ENCODE measurements at regions not wholly inside any gene's neighbourhood (a gene's known extent, or its start where the extent isn't known, plus 50 kb on each side); places are given as distances from the start of the nearest gene placed in this dataset.

DNA sequence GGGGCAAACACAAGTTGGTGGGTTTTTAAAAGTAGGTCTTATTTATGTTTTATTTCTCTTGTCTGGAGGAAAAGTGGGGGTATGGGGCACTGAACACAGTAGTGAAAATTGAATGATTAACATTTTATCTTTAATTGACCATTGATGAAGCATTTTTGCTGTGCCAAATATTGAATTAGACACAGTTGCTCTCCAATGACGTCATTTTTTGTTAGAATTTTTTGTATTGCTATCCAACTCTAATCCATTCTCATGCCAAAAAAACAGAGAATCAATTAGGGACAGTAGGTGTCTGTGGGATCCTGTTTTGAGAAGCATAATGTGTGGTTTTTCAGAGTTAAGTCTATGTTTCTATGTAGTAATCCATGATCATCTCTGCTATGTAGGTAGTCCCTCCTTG is 1032.8 kb downstream of the STPG2 start:
- intact Hi-C loops (cut with micrococcal nuclease; ENCODE audit: unreplicated experiment) = no loop called here
- H3K27me3 Mint-ChIP-seq (ENCODE audit: unreplicated experiment) = no peaks in the 10 kb centered on the region
- no peak overlapping the region for H3K27ac Mint-ChIP-seq (ENCODE audit: unreplicated experiment)
- DNase-seq = no peak
- no TSS peak for BruUV-seq (replicated peaks)
- H3K9me3 Mint-ChIP-seq (ENCODE audit: low read depth, unreplicated experiment) = no peaks in the 10 kb centered on the region
- TF ChIP-seq, protein P1, sequence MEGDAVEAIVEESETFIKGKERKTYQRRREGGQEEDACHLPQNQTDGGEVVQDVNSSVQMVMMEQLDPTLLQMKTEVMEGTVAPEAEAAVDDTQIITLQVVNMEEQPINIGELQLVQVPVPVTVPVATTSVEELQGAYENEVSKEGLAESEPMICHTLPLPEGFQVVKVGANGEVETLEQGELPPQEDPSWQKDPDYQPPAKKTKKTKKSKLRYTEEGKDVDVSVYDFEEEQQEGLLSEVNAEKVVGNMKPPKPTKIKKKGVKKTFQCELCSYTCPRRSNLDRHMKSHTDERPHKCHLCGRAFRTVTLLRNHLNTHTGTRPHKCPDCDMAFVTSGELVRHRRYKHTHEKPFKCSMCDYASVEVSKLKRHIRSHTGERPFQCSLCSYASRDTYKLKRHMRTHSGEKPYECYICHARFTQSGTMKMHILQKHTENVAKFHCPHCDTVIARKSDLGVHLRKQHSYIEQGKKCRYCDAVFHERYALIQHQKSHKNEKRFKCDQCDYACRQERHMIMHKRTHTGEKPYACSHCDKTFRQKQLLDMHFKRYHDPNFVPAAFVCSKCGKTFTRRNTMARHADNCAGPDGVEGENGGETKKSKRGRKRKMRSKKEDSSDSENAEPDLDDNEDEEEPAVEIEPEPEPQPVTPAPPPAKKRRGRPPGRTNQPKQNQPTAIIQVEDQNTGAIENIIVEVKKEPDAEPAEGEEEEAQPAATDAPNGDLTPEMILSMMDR (IDR thresholded peaks at IDR 0.05; ENCODE audit: unreplicated experiment) = no peak
- no peak overlapping the region for H3K4me3 Mint-ChIP-seq (ENCODE audit: low read depth, unreplicated experiment)
- H3K36me3 Mint-ChIP-seq (ENCODE audit: insufficient read depth, unreplicated experiment) = no peaks in the 10 kb centered on the region
- CTCF ChIA-PET = no interaction called here
- H3K4me1 Mint-ChIP-seq (ENCODE audit: low read depth, unreplicated experiment) = no peaks in the 10 kb centered on the region

- no peak overlapping the region for H3K4me3 Mint-ChIP-seq (ENCODE audit: low read depth, unreplicated experiment)
- no peaks in the 10 kb centered on the region for H3K4me1 Mint-ChIP-seq (ENCODE audit: low read depth, unreplicated experiment)
- intact Hi-C loops (cut with micrococcal nuclease; ENCODE audit: unreplicated experiment) = no loop called here
- peaks cover 2% of the 10 kb centered on the region for H3K9me3 Mint-ChIP-seq (ENCODE audit: low read depth, unreplicated experiment)
- TF ChIP-seq, protein P1 (IDR thresholded peaks at IDR 0.05; ENCODE audit: unreplicated experiment) = no peak
- no peaks in the 10 kb centered on the region for H3K36me3 Mint-ChIP-seq (ENCODE audit: insufficient read depth, unreplicated experiment)
- BruUV-seq (replicated peaks) = no TSS peak
- H3K27me3 Mint-ChIP-seq (ENCODE audit: unreplicated experiment) = no peaks in the 10 kb centered on the region
- DNase-seq = no peak
- H3K27ac Mint-ChIP-seq (ENCODE audit: unreplicated experiment) = no peak overlapping the region
- CTCF ChIA-PET = no interaction called here
Measured at GRCh38 chr4:97116511-97116910, 1026.8 kb downstream of the STPG2 start.

- Mint-ChIP-seq H3K27ac (ENCODE audit: unreplicated experiment) (no peak overlapping the region), H3K4me1 (ENCODE audit: low read depth, unreplicated experiment) (no peaks in the 10 kb centered on the region), H3K4me3 (ENCODE audit: low read depth, unreplicated experiment) (no peak overlapping the region), H3K36me3 (ENCODE audit: insufficient read depth, unreplicated experiment) (no peaks in the 10 kb centered on the region), H3K9me3 (ENCODE audit: low read depth, unreplicated experiment) (peaks cover under 1% of the 10 kb centered on the region), H3K27me3 (ENCODE audit: unreplicated experiment) (no peaks in the 10 kb centered on the region)
- CTCF ChIA-PET = no interaction called here
- no TSS peak for BruUV-seq (replicated peaks)
- TF ChIP-seq, protein P1 (IDR thresholded peaks at IDR 0.05; ENCODE audit: unreplicated experiment) = no peak
- no peak for DNase-seq
- intact Hi-C loops (cut with micrococcal nuclease; ENCODE audit: unreplicated experiment) = no loop called here
Measured at GRCh38 chr4:97121493-97121892, 1021.8 kb downstream of the STPG2 start.

GRCh38 chr4:97123573-97123972 is 1019.7 kb downstream of the STPG2 start:
- peaks cover 3% of the 10 kb centered on the region for H3K9me3 Mint-ChIP-seq (ENCODE audit: low read depth, unreplicated experiment)
- BruUV-seq (replicated peaks) = no TSS peak
- TF ChIP-seq, protein P1 (IDR thresholded peaks at IDR 0.05; ENCODE audit: unreplicated experiment) = no peak
- no peak overlapping the region for H3K4me3 Mint-ChIP-seq (ENCODE audit: low read depth, unreplicated experiment)
- no peaks in the 10 kb centered on the region for H3K27me3 Mint-ChIP-seq (ENCODE audit: unreplicated experiment)
- H3K4me1 Mint-ChIP-seq (ENCODE audit: low read depth, unreplicated experiment) = no peaks in the 10 kb centered on the region
- no peak for DNase-seq
- CTCF ChIA-PET = no interaction called here
- H3K27ac Mint-ChIP-seq (ENCODE audit: unreplicated experiment) = no peak overlapping the region
- intact Hi-C loops (cut with micrococcal nuclease; ENCODE audit: unreplicated experiment) = no loop called here
- no peaks in the 10 kb centered on the region for H3K36me3 Mint-ChIP-seq (ENCODE audit: insufficient read depth, unreplicated experiment)

GRCh38 chr4:97132435-97132834 is 1010.8 kb downstream of the STPG2 start:
- Mint-ChIP-seq H3K27me3 (ENCODE audit: unreplicated experiment) (no peaks in the 10 kb centered on the region), H3K9me3 (ENCODE audit: low read depth, unreplicated experiment) (no peaks in the 10 kb centered on the region), H3K27ac (ENCODE audit: unreplicated experiment) (no peak overlapping the region), H3K4me3 (ENCODE audit: low read depth, unreplicated experiment) (no peak overlapping the region), H3K4me1 (ENCODE audit: low read depth, unreplicated experiment) (no peaks in the 10 kb centered on the region), H3K36me3 (ENCODE audit: insufficient read depth, unreplicated experiment) (no peaks in the 10 kb centered on the region)
- no peak for DNase-seq
- BruUV-seq (replicated peaks) = no TSS peak
- intact Hi-C loops (cut with micrococcal nuclease; ENCODE audit: unreplicated experiment) = no loop called here
- TF ChIP-seq, protein P1 (IDR thresholded peaks at IDR 0.05; ENCODE audit: unreplicated experiment) = no peak
- CTCF ChIA-PET = no interaction called here
